ENCODE measurements at regions not wholly inside any gene's neighbourhood (a gene's known extent, or its start where the extent isn't known, plus 50 kb on each side); places are given as distances from the start of the nearest gene placed in this dataset.

DNA sequence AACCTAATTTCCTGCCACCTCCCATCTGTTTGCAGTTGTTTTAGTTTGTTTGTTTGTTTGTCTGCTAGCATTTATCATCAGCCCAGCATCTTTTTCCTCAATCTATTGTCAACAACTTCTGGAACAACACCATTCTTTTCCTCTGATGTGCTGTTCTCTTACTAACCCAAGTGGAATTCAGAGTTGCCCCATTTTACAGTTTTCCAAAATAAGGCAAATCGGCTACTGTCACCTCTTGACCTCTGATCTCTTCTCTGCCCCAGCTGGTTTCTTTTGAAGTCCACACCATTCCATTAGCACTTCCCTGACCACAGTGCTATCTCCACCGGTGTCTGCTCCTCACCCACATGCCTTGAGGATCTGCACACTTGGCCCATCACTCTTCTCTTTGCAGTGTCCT lies 102.4 kb downstream of the EFNB2 start:
- H3K9ac ChIP-seq (ENCODE audit: insufficient read depth, low read length), result no peak overlapping the region
- no peaks in the 10 kb centered on the region for H3K4me1 ChIP-seq (ENCODE audit: control insufficient read depth, extremely low read depth, insufficient read depth, low read length)
- H3K36me3 ChIP-seq (ENCODE audit: control insufficient read depth, insufficient read depth, low read length), result no peaks in the 10 kb centered on the region
- H4K20me1 ChIP-seq (ENCODE audit: control insufficient read depth, extremely low read depth, insufficient read depth, low read length), result no peaks in the 10 kb centered on the region
- TF ChIP-seq, protein P1, sequence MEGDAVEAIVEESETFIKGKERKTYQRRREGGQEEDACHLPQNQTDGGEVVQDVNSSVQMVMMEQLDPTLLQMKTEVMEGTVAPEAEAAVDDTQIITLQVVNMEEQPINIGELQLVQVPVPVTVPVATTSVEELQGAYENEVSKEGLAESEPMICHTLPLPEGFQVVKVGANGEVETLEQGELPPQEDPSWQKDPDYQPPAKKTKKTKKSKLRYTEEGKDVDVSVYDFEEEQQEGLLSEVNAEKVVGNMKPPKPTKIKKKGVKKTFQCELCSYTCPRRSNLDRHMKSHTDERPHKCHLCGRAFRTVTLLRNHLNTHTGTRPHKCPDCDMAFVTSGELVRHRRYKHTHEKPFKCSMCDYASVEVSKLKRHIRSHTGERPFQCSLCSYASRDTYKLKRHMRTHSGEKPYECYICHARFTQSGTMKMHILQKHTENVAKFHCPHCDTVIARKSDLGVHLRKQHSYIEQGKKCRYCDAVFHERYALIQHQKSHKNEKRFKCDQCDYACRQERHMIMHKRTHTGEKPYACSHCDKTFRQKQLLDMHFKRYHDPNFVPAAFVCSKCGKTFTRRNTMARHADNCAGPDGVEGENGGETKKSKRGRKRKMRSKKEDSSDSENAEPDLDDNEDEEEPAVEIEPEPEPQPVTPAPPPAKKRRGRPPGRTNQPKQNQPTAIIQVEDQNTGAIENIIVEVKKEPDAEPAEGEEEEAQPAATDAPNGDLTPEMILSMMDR (conservative IDR thresholded peaks at IDR 0.05 in 1 of 2, IDR thresholded peaks at IDR 0.05 in 1 of 2; ENCODE audit: low read depth in 1 of 2, low read length in 2 of 2), result no peak
- TF ChIP-seq EZH2 (IDR thresholded peaks at IDR 0.05; ENCODE audit: low read length, missing control alignments), result no peak
- no peak for DNase-seq (ENCODE audit: low read depth in 2 of 2)
- no peak overlapping the region for H3K27ac ChIP-seq (ENCODE audit: insufficient read depth, low read length)
- no peaks in the 10 kb centered on the region for H3K79me2 ChIP-seq (ENCODE audit: control insufficient read depth, insufficient read depth, low read length)
- H3K4me3 ChIP-seq (replicated peaks in 1 of 4; ENCODE audit: control extremely low read depth in 1 of 4, insufficient read depth in 1 of 4, low read depth in 3 of 4, low read length in 4 of 4), result no peak overlapping the region
- H3K27me3 ChIP-seq (ENCODE audit: control insufficient read depth, insufficient read depth, low read length), result no peaks in the 10 kb centered on the region
- no peak overlapping the region for H2AFZ ChIP-seq (ENCODE audit: low read length)
- no peaks in the 10 kb centered on the region for H3K9me3 ChIP-seq (ENCODE audit: control insufficient read depth, insufficient read depth, low read depth, low read length)
- H3K4me2 ChIP-seq (ENCODE audit: extremely low read depth, insufficient read depth, low read length), result no peak overlapping the region

DNA sequence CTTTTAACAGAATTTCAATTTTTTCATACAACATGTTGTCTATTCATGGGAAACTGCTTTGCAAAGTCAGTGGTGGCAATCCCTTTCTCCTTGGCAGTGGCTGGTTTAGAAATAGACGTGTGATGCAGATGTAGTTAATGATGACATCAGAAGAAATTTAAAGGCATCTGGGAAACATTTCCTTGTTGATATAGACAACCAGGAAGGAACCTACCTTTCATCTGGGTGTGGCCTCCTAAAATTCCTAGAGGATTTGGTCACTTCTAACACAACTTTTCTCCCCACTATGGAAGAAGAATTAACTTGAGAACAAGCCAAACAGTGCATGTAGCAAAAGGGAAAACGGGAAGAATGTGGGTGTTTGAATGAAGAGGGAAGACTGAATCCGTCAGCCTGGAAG lies 102.8 kb downstream of the EFNB2 start:
- DNase-seq (ENCODE audit: low read depth in 2 of 2), result peak; percentile 11 to 28
- no peaks in the 10 kb centered on the region for H3K36me3 ChIP-seq (ENCODE audit: control insufficient read depth, insufficient read depth, low read length)
- H4K20me1 ChIP-seq (ENCODE audit: control insufficient read depth, extremely low read depth, insufficient read depth, low read length), result no peaks in the 10 kb centered on the region
- no peaks in the 10 kb centered on the region for H3K27me3 ChIP-seq (ENCODE audit: control insufficient read depth, insufficient read depth, low read length)
- H3K9me3 ChIP-seq (ENCODE audit: control insufficient read depth, insufficient read depth, low read depth, low read length), result no peaks in the 10 kb centered on the region
- H3K9ac ChIP-seq (ENCODE audit: insufficient read depth, low read length), result no peak overlapping the region
- TF ChIP-seq, protein P1 (conservative IDR thresholded peaks at IDR 0.05 in 1 of 2, IDR thresholded peaks at IDR 0.05 in 1 of 2; ENCODE audit: low read depth in 1 of 2, low read length in 2 of 2), result no peak
- TF ChIP-seq EZH2 (IDR thresholded peaks at IDR 0.05; ENCODE audit: low read length, missing control alignments), result no peak
- no peak overlapping the region for H3K27ac ChIP-seq (ENCODE audit: insufficient read depth, low read length)
- no peak overlapping the region for H2AFZ ChIP-seq (ENCODE audit: low read length)
- no peaks in the 10 kb centered on the region for H3K79me2 ChIP-seq (ENCODE audit: control insufficient read depth, insufficient read depth, low read length)
- H3K4me1 ChIP-seq (ENCODE audit: control insufficient read depth, extremely low read depth, insufficient read depth, low read length), result no peaks in the 10 kb centered on the region
- H3K4me2 ChIP-seq (ENCODE audit: extremely low read depth, insufficient read depth, low read length), result no peak overlapping the region
- no peak overlapping the region for H3K4me3 ChIP-seq (replicated peaks in 1 of 4; ENCODE audit: control extremely low read depth in 1 of 4, insufficient read depth in 1 of 4, low read depth in 3 of 4, low read length in 4 of 4)

- Histone ChIP-seq H2AFZ (ENCODE audit: low read length) (no peak overlapping the region), H3K79me2 (ENCODE audit: control insufficient read depth, insufficient read depth, low read length) (no peaks in the 10 kb centered on the region), H3K27ac (ENCODE audit: insufficient read depth, low read length) (no peak overlapping the region), H3K4me3 (replicated peaks in 1 of 4; ENCODE audit: control extremely low read depth in 1 of 4, insufficient read depth in 1 of 4, low read depth in 3 of 4, low read length in 4 of 4) (no peak overlapping the region), H3K9ac (ENCODE audit: insufficient read depth, low read length) (no peak overlapping the region), H3K4me2 (ENCODE audit: extremely low read depth, insufficient read depth, low read length) (no peak overlapping the region), H3K9me3 (ENCODE audit: control insufficient read depth, insufficient read depth, low read depth, low read length) (no peaks in the 10 kb centered on the region), H4K20me1 (ENCODE audit: control insufficient read depth, extremely low read depth, insufficient read depth, low read length) (no peaks in the 10 kb centered on the region), H3K27me3 (ENCODE audit: control insufficient read depth, insufficient read depth, low read length) (no peaks in the 10 kb centered on the region), H3K36me3 (ENCODE audit: control insufficient read depth, insufficient read depth, low read length) (no peaks in the 10 kb centered on the region), H3K4me1 (ENCODE audit: control insufficient read depth, extremely low read depth, insufficient read depth, low read length) (no peaks in the 10 kb centered on the region)
- DNase-seq (ENCODE audit: low read depth in 2 of 2), result no peak
- no peak for TF ChIP-seq EZH2 (IDR thresholded peaks at IDR 0.05; ENCODE audit: low read length, missing control alignments)
- TF ChIP-seq, protein P1 (conservative IDR thresholded peaks at IDR 0.05 in 1 of 2, IDR thresholded peaks at IDR 0.05 in 1 of 2; ENCODE audit: low read depth in 1 of 2, low read length in 2 of 2), result no peak
Observed at GRCh38 chr13:106426909-106427308, 108.6 kb downstream of the EFNB2 start.
